HCT116 (cell line): ENCODE measurements at regions not wholly inside any gene's neighbourhood (a gene's known extent, or its start where the extent isn't known, plus 50 kb on each side); places are given as distances from the start of the nearest gene placed in this dataset.

Experiments
- ATAC-seq: fragments of 200-7000 bp; cut with Tn5 transposase; 2 replicates; pipeline ENCODE4 v1.9.1; 2020; ENCODE audit warnings: mild to moderate bottlenecking, moderate library complexity
- BruUV-seq: library from RNA; stranded (reverse); fragments of 400-500 nt; replicated peaks from 2 replicates; lab custom pipeline; 2021; lab: Mats Ljungman, UMichigan
- CTCF ChIA-PET: fragments of 300-600 bp; sonication (Branson Sonifier 250); formaldehyde crosslinking; loops from one replicate; lab custom pipeline; 2021; ENCODE audit warnings: antibody characterized with exemption; lab: Charles Lee
- POLR2A ChIA-PET: fragments of 300-600, 350-600 bp; sonication (Branson Sonifier 250); formaldehyde crosslinking; loops from one replicate; lab custom pipeline; 2021; ENCODE audit warnings: antibody characterized with exemption; lab: Charles Lee
- RAD21 ChIA-PET, 2 experiments: fragments of 300-600 bp; sonication (Branson Sonifier 250); formaldehyde crosslinking; loops; one replicate each; lab custom pipeline; 2023; ENCODE audit warnings: low total read pairs in 2 of 2; ENCODE audit not compliant: uncharacterized antibody in 2 of 2, unreplicated experiment in 2 of 2, low non-redundant PET in 1 of 2; lab: Charles Lee
- DNase-seq: peaks from one replicate; pipeline ENCODE4 v3.0.0-alpha.2; 2010; ENCODE audit warnings: low read depth, low spot score
- H2AFZ ChIP-seq: fragments of 200-600 bp; shearing (Covaris generic), sonication (generic); 2 replicates; pipeline ENCODE4 v1.6.1; 2017; ENCODE audit warnings: low read depth, mixed run types, mixed read lengths, antibody characterized with exemption, low read length; ENCODE audit not compliant: poor library complexity, severe bottlenecking
- H3K27ac ChIP-seq: 2 replicates; pipeline ENCODE4 v1.5.1; 2012; ENCODE audit warnings: low read depth, low read length
- H3K27me3 ChIP-seq: fragments of 200-600 bp; sonication (generic); 2 replicates; pipeline ENCODE4 v1.6.1; 2016; ENCODE audit warnings: mixed run types, low read length, mixed read lengths; ENCODE audit not compliant: insufficient read depth
- H3K36me3 ChIP-seq, 2 experiments: fragments of 200-500 bp in 1 of 2; fragments of 200-600 bp in 1 of 2; sonication (Bioruptor generic) in 1 of 2; sonication (generic) in 1 of 2; 2 replicates each; pipeline versions ENCODE4 v1.5.1 to v1.6.1; 2014 to 2016; ENCODE audit warnings: low read length in 2 of 2, inconsistent platforms in 1 of 2, mixed read lengths in 1 of 2, mixed run types in 1 of 2; ENCODE audit not compliant: insufficient read depth in 2 of 2, control insufficient read depth in 1 of 2
- H3K4me1 ChIP-seq, 2 experiments: fragments of 200-600 bp in 1 of 2; sonication (generic) in 1 of 2; 2 replicates each; pipeline versions ENCODE4 v1.5.1 to v1.6.1; 2012 to 2017; ENCODE audit warnings: low read length in 2 of 2, inconsistent platforms in 1 of 2, mild to moderate bottlenecking in 1 of 2, mixed read lengths in 1 of 2, mixed run types in 1 of 2, moderate library complexity in 1 of 2; ENCODE audit not compliant: insufficient read depth in 2 of 2, control insufficient read depth in 1 of 2
- H3K4me2 ChIP-seq: fragments of 200-600 bp; sonication (generic); 2 replicates; pipeline ENCODE4 v1.6.1; 2017; ENCODE audit warnings: mixed run types, low read length, mixed read lengths
- H3K4me3 ChIP-seq, 2 experiments: fragments of 200-600 bp in 1 of 2; sonication (generic) in 1 of 2; replicated peaks in 1 of 2; 2 replicates each; pipeline ENCODE4 v1.5.1; 2011 to 2016; ENCODE audit warnings: low read length in 2 of 2, control low read depth in 1 of 2, low read depth in 1 of 2, mild to moderate bottlenecking in 1 of 2, mixed read lengths in 1 of 2, mixed run types in 1 of 2
- H3K79me2 ChIP-seq: fragments of 200-600 bp; sonication (generic); 2 replicates; pipeline ENCODE4 v1.6.1; 2017; ENCODE audit warnings: mild to moderate bottlenecking, mixed run types, low read length, moderate library complexity, mixed read lengths; ENCODE audit not compliant: insufficient read depth
- H3K9ac ChIP-seq: fragments of 200-600 bp; sonication (generic); 2 replicates; pipeline ENCODE4 v1.6.1; 2016; ENCODE audit warnings: low read length, mixed read lengths
- H3K9me2 ChIP-seq: fragments of 200-600 bp; sonication (generic), shearing (Covaris generic); 2 replicates; pipeline ENCODE4 v1.6.1; 2017; ENCODE audit warnings: mixed run types, mild to moderate bottlenecking, moderate library complexity; ENCODE audit not compliant: insufficient read depth
- H3K9me3 ChIP-seq, 2 experiments: fragments of 200-500 bp in 1 of 2; fragments of 200-600 bp in 1 of 2; sonication (Bioruptor generic) in 1 of 2; sonication (generic) in 1 of 2; 2 replicates each; pipeline ENCODE4 v1.6.1; 2014 to 2017; ENCODE audit warnings: low read length in 2 of 2, mixed read lengths in 2 of 2, inconsistent platforms in 1 of 2, low read depth in 1 of 2, mild to moderate bottlenecking in 1 of 2, mixed run types in 1 of 2, moderate library complexity in 1 of 2; ENCODE audit not compliant: control insufficient read depth in 1 of 2, insufficient read depth in 1 of 2
- H4K20me1 ChIP-seq: fragments of 200-600 bp; sonication (generic), shearing (Covaris generic); 2 replicates; pipeline ENCODE4 v1.6.1; 2017; ENCODE audit warnings: mixed run types, mild to moderate bottlenecking, moderate library complexity; ENCODE audit not compliant: insufficient read depth
- CEBPB ChIP-seq: IDR thresholded peaks from 2 replicates; pipeline ENCODE4 v1.6.1; 2012; ENCODE audit warnings: low read depth
- EGR1 ChIP-seq: IDR thresholded peaks from 2 replicates; pipeline ENCODE4 v1.6.1; 2012; ENCODE audit warnings: low read depth
- MAX ChIP-seq: IDR thresholded peaks from 2 replicates; pipeline ENCODE4 v1.6.1; 2012
- POLR2A ChIP-seq: IDR thresholded peaks from 2 replicates; pipeline ENCODE4 v1.7.0; 2011; ENCODE audit warnings: borderline replicate concordance; ENCODE audit not compliant: insufficient read depth, insufficient read length; ENCODE audit errors: extremely low read depth
- RAD21 ChIP-seq: IDR thresholded peaks from 2 replicates; pipeline ENCODE4 v1.6.1; 2012; ENCODE audit warnings: low read depth, mild to moderate bottlenecking
- SIN3A ChIP-seq: IDR thresholded peaks from 2 replicates; pipeline ENCODE4 v1.6.1; 2012; ENCODE audit warnings: low read depth
- SP1 ChIP-seq: IDR thresholded peaks from 2 replicates; pipeline ENCODE4 v1.6.1; 2012; ENCODE audit warnings: low read depth
- TCF7L2 ChIP-seq: IDR thresholded peaks from 2 replicates; pipeline ENCODE4 v1.7.0; 2011; ENCODE audit warnings: borderline replicate concordance, inconsistent platforms; ENCODE audit not compliant: insufficient read depth, insufficient read length; ENCODE audit errors: extremely low read depth
- YY1 ChIP-seq: IDR thresholded peaks from 2 replicates; pipeline ENCODE4 v1.6.1; 2011; ENCODE audit warnings: low read length, low read depth, moderate library complexity, mild to moderate bottlenecking; ENCODE audit not compliant: insufficient replicate concordance; ENCODE audit errors: extremely low read depth
- ZNF274 ChIP-seq: fragments of 200-500 bp; sonication (Bioruptor generic); IDR thresholded peaks from 2 replicates; pipeline ENCODE4 v1.6.1; 2014; ENCODE audit warnings: mild to moderate bottlenecking, low read depth, low read length, inconsistent platforms
- intact Hi-C: fragments of 100-400 bp; cut with micrococcal nuclease; formaldehyde crosslinking; loops from 2 replicates; pipeline ENCODE4 v1.10.0; 2022

- RAD21 ChIA-PET: no interaction called here
- H3K27ac ChIP-seq: no peak overlapping the region
- intact Hi-C loops: no loop called here
These were observed 118.5 kb upstream of the RIOK3 start for GRCh38 chr18:23334569-23334968.

GRCh38 chr18:23336101-23336500 is 117.0 kb upstream of the RIOK3 start:
- no peaks in the 10 kb centered on the region for H4K20me1 ChIP-seq
- no peaks in the 10 kb centered on the region for H3K36me3 ChIP-seq
- ATAC-seq (no peak), DNase-seq (no peak)
- H3K27ac ChIP-seq: no peak overlapping the region
- RAD21 ChIA-PET: no interaction called here
- H3K9ac ChIP-seq: no peak overlapping the region
- intact Hi-C loops: no loop called here
- no peaks in the 10 kb centered on the region for H3K4me1 ChIP-seq
- no peak for TF ChIP-seq SIN3A
- TF ChIP-seq RAD21: no peak
- no peak for TF ChIP-seq SP1
- TF ChIP-seq EGR1: no peak
- TF ChIP-seq CEBPB: no peak
- CTCF ChIA-PET: no interaction called here
- H3K4me3 ChIP-seq: no peak overlapping the region
- no peak overlapping the region for H3K4me2 ChIP-seq
- POLR2A ChIA-PET: no interaction called here
- no TSS peak for BruUV-seq
- H3K9me3 ChIP-seq: no peaks in the 10 kb centered on the region
- no peak overlapping the region for H2AFZ ChIP-seq
- H3K9me2 ChIP-seq: no peaks in the 10 kb centered on the region
- no peaks in the 10 kb centered on the region for H3K79me2 ChIP-seq
- H3K27me3 ChIP-seq: no peaks in the 10 kb centered on the region

More at GRCh38 chr18:23334569-23334968, 118.5 kb upstream of the RIOK3 start:
- Histone ChIP-seq H3K9me3 (no peaks in the 10 kb centered on the region), H3K4me2 (no peak overlapping the region), H3K36me3 (no peaks in the 10 kb centered on the region), H3K27me3 (no peaks in the 10 kb centered on the region), H3K79me2 (no peaks in the 10 kb centered on the region), H4K20me1 (no peaks in the 10 kb centered on the region), H3K9ac (no peak overlapping the region), H2AFZ (no peak overlapping the region), H3K4me1 (no peaks in the 10 kb centered on the region), H3K9me2 (no peaks in the 10 kb centered on the region), H3K4me3 (no peak overlapping the region)
- TF ChIP-seq POLR2A (no peak), RAD21 (no peak), YY1 (no peak), MAX (no peak), TCF7L2 (no peak), EGR1 (no peak), SIN3A (no peak), ZNF274 (no peak)
- ATAC-seq (no peak), DNase-seq (no peak)
- no TSS peak for BruUV-seq
- ChIA-PET CTCF (no interaction called here), POLR2A (no interaction called here)
